GM23338 (cell line): ENCODE measurements at regions not wholly inside any gene's neighbourhood (a gene's known extent, or its start where the extent isn't known, plus 50 kb on each side); places are given as distances from the start of the nearest gene placed in this dataset.

ENCODE experiments used
- ATAC-seq: fragments of 200-7000 bp; cut with Tn5 transposase; 3 replicates; pipeline ENCODE4 v1.9.1; 2020
- DNase-seq: peaks from one replicate; pipeline ENCODE4 v3.0.0-alpha.2; 2015; ENCODE audit warnings: low spot score
- H2AFZ ChIP-seq: fragments of 200-600 bp; sonication (generic); 2 replicates; pipeline ENCODE4 v1.8.0; 2016; ENCODE audit warnings: antibody characterized with exemption, mild to moderate bottlenecking, moderate library complexity
- H3F3A ChIP-seq: fragments of 200-600 bp; sonication (generic); replicated peaks from 2 replicates; pipeline ENCODE4 v1.8.0; 2017; ENCODE audit warnings: antibody characterized with exemption, mixed run types, low read depth
- H3K27ac ChIP-seq: fragments of 200-600 bp; sonication (generic); 2 replicates; pipeline ENCODE4 v1.6.1; 2016; ENCODE audit warnings: low read depth
- H3K27me3 ChIP-seq: fragments of 200-600 bp; sonication (generic); 2 replicates; pipeline ENCODE4 v1.8.0; 2016; ENCODE audit warnings: mild to moderate bottlenecking, mixed run types, moderate library complexity; ENCODE audit not compliant: insufficient read depth
- H3K36me3 ChIP-seq: fragments of 200-600 bp; sonication (generic); 2 replicates; pipeline ENCODE4 v1.8.0; 2016; ENCODE audit warnings: mild to moderate bottlenecking; ENCODE audit not compliant: insufficient read depth
- H3K4me1 ChIP-seq: fragments of 200-600 bp; sonication (generic); 2 replicates; pipeline ENCODE4 v1.8.0; 2016; ENCODE audit warnings: mild to moderate bottlenecking, moderate library complexity; ENCODE audit not compliant: insufficient read depth
- H3K4me2 ChIP-seq: fragments of 200-600 bp; sonication (generic); 2 replicates; pipeline ENCODE4 v1.7.1; 2017; ENCODE audit warnings: mixed run types
- H3K4me3 ChIP-seq: fragments of 200-600 bp; sonication (generic); 2 replicates; pipeline ENCODE4 v1.6.1; 2016; ENCODE audit warnings: mixed run types
- H3K79me2 ChIP-seq: fragments of 200-600 bp; sonication (generic); replicated peaks from 2 replicates; pipeline ENCODE4 v1.8.0; 2017; ENCODE audit warnings: mild to moderate bottlenecking; ENCODE audit not compliant: insufficient read depth
- H3K9me2 ChIP-seq: fragments of 200-600 bp; sonication (generic); 2 replicates; pipeline ENCODE4 v1.8.0; 2017; ENCODE audit not compliant: insufficient read depth
- H4K20me1 ChIP-seq: fragments of 200-600 bp; sonication (generic); replicated peaks from 2 replicates; pipeline ENCODE4 v1.8.0; 2017; ENCODE audit warnings: mild to moderate bottlenecking; ENCODE audit not compliant: insufficient read depth
- H3K27ac Mint-ChIP-seq: 2 replicates; pipeline ENCODE4 v1.8.0; 2020; ENCODE audit warnings: inconsistent platforms, mild to moderate bottlenecking, moderate library complexity, mixed read lengths
- H3K27me3 Mint-ChIP-seq: 3 replicates; pipeline ENCODE4 v1.8.0; 2022; ENCODE audit warnings: low read depth, mild to moderate bottlenecking, moderate library complexity, mixed read lengths, inconsistent platforms; ENCODE audit not compliant: insufficient read depth, poor library complexity
- H3K36me3 Mint-ChIP-seq: 3 replicates; pipeline ENCODE4 v1.8.0; 2021; ENCODE audit warnings: low read depth, mild to moderate bottlenecking, inconsistent platforms, moderate library complexity, mixed read lengths
- H3K4me1 Mint-ChIP-seq: 3 replicates; pipeline ENCODE4 v1.8.0; 2020; ENCODE audit warnings: mild to moderate bottlenecking, inconsistent platforms, mixed read lengths
- H3K4me3 Mint-ChIP-seq: 3 replicates; pipeline ENCODE4 v1.8.0; 2021; ENCODE audit warnings: moderate library complexity, mild to moderate bottlenecking, inconsistent platforms, mixed read lengths
- H3K9me3 Mint-ChIP-seq: 3 replicates; pipeline ENCODE4 v1.8.0; 2020; ENCODE audit warnings: moderate library complexity, mild to moderate bottlenecking, inconsistent platforms, mixed read lengths
- CREB1 ChIP-seq: fragments of 250-450 bp; sonication (Bioruptor Pico); IDR thresholded peaks from 2 replicates; pipeline ENCODE4 v1.5.0; 2020; ENCODE audit warnings: low read depth, mild to moderate bottlenecking, moderate library complexity
- EZH2 ChIP-seq: fragments of 200-600 bp; sonication (generic); IDR thresholded peaks from one replicate; pipeline ENCODE4 v1.8.0; 2017; ENCODE audit warnings: antibody characterized with exemption, mild to moderate bottlenecking, low read depth; ENCODE audit not compliant: unreplicated experiment
- EZH2phosphoT487 ChIP-seq: fragments of 200-600 bp; sonication (generic); IDR thresholded peaks from one replicate; pipeline ENCODE4 v1.8.1; 2018; ENCODE audit warnings: antibody characterized with exemption; ENCODE audit not compliant: unreplicated experiment
- JUNB ChIP-seq: IDR thresholded peaks from one replicate; pipeline ENCODE4 v1.6.1; 2016; ENCODE audit warnings: antibody characterized with exemption; ENCODE audit not compliant: unreplicated experiment
- NANOG ChIP-seq: IDR thresholded peaks from 2 replicates; pipeline ENCODE4 v1.6.1; 2016; ENCODE audit warnings: antibody characterized with exemption, borderline replicate concordance
- POLR2AphosphoS5 ChIP-seq: IDR thresholded peaks from 2 replicates; pipeline ENCODE4 v1.6.1; 2016; ENCODE audit warnings: antibody characterized with exemption, low read depth
- STAT1 ChIP-seq: IDR thresholded peaks from one replicate; pipeline ENCODE4 v1.6.1; 2016; ENCODE audit warnings: antibody characterized with exemption; ENCODE audit not compliant: unreplicated experiment
- ZNF114 ChIP-seq: fragments of 250-450 bp; sonication (Bioruptor Pico); IDR thresholded peaks from 2 replicates; pipeline ENCODE4 v1.5.0; 2020; ENCODE audit warnings: mild to moderate bottlenecking, moderate library complexity
- ZNF331 ChIP-seq: fragments of 250-450 bp; sonication (Bioruptor Pico); IDR thresholded peaks from 2 replicates; pipeline ENCODE4 v1.5.0; 2020; ENCODE audit warnings: low read depth, mild to moderate bottlenecking, moderate library complexity
- TF ChIP-seq, protein P1 (sequence below), 2 experiments: fragments of 200-600 bp in 1 of 2; sonication (generic) in 1 of 2; conservative IDR thresholded peaks; 2 replicates each; pipeline versions ENCODE4 v1.5.1 to v1.6.1; 2016 to 2017; ENCODE audit warnings: antibody characterized with exemption in 2 of 2, low read depth in 2 of 2, mild to moderate bottlenecking in 2 of 2, moderate library complexity in 1 of 2
- TF ChIP-seq, protein P2 (sequence below): IDR thresholded peaks from 2 replicates; pipeline ENCODE4 v1.6.1; 2016; ENCODE audit warnings: antibody characterized with exemption
- TF ChIP-seq, protein P3 (sequence below): IDR thresholded peaks from one replicate; pipeline ENCODE4 v1.6.1; 2018; ENCODE audit warnings: antibody characterized with exemption; ENCODE audit not compliant: unreplicated experiment

DNA sequence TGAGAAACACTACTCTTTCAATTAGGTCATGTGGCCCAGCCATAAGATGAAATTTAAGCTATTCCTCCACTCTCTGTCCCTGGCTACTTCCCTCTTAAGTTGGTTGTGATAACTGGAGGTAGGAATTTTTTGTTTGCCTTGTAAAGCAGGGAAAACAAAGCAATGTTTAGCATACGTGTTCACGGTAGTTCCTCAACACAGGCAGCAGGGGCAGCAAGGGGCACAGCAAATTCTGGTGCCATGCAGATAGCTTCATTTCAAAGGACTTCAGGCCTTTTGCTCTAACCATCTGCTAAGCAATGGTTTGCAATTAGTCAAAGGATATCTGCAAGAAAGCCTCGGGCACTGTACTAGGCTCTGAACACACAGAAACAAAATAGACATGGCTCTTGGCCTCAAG lies 330.2 kb downstream of the ZIC3 start:
- Mint-ChIP-seq H3K9me3 (no peaks in the 10 kb centered on the region; the same call in 1 of the 3 replicates), H3K4me3 (no peak overlapping the region), H3K36me3 (no peaks in the 10 kb centered on the region), H3K27me3 (no peaks in the 10 kb centered on the region), H3K27ac (no peak overlapping the region), H3K4me1 (peaks cover 4% of the 10 kb centered on the region; the same call in 2 of the 3 replicates)
- H3K36me3 ChIP-seq: no peaks in the 10 kb centered on the region
- H3K27me3 ChIP-seq: no peaks in the 10 kb centered on the region
- peak; percentile 47; the same call in 2 of the 3 replicates for ATAC-seq
- no peak overlapping the region for H3K4me2 ChIP-seq
- H3K79me2 ChIP-seq: no peaks in the 10 kb centered on the region
- H3K9me2 ChIP-seq: no peaks in the 10 kb centered on the region
- H3K27ac ChIP-seq: no peak overlapping the region
- peak; percentile 51 for DNase-seq
- no peak overlapping the region for H2AFZ ChIP-seq
- H3K4me1 ChIP-seq: no peaks in the 10 kb centered on the region
- TF ChIP-seq, protein P1, sequence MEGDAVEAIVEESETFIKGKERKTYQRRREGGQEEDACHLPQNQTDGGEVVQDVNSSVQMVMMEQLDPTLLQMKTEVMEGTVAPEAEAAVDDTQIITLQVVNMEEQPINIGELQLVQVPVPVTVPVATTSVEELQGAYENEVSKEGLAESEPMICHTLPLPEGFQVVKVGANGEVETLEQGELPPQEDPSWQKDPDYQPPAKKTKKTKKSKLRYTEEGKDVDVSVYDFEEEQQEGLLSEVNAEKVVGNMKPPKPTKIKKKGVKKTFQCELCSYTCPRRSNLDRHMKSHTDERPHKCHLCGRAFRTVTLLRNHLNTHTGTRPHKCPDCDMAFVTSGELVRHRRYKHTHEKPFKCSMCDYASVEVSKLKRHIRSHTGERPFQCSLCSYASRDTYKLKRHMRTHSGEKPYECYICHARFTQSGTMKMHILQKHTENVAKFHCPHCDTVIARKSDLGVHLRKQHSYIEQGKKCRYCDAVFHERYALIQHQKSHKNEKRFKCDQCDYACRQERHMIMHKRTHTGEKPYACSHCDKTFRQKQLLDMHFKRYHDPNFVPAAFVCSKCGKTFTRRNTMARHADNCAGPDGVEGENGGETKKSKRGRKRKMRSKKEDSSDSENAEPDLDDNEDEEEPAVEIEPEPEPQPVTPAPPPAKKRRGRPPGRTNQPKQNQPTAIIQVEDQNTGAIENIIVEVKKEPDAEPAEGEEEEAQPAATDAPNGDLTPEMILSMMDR (conservative IDR thresholded peaks at IDR 0.05; ENCODE audit: low read depth in 2 of 2): peak; percentile 32 to 36
- no peak for TF ChIP-seq NANOG
- no peak for TF ChIP-seq STAT1
- no peak for TF ChIP-seq POLR2AphosphoS5
- TF ChIP-seq EZH2: no peak
- TF ChIP-seq ZNF331: no peak
- no peak for TF ChIP-seq JUNB
- no peak for TF ChIP-seq EZH2phosphoT487
- TF ChIP-seq, protein P2, sequence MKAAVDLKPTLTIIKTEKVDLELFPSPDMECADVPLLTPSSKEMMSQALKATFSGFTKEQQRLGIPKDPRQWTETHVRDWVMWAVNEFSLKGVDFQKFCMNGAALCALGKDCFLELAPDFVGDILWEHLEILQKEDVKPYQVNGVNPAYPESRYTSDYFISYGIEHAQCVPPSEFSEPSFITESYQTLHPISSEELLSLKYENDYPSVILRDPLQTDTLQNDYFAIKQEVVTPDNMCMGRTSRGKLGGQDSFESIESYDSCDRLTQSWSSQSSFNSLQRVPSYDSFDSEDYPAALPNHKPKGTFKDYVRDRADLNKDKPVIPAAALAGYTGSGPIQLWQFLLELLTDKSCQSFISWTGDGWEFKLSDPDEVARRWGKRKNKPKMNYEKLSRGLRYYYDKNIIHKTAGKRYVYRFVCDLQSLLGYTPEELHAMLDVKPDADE: no peak
- H4K20me1 ChIP-seq: no peaks in the 10 kb centered on the region
- H3K4me3 ChIP-seq: no peak overlapping the region
- no peaks in the 10 kb centered on the region for H3F3A ChIP-seq

DNA sequence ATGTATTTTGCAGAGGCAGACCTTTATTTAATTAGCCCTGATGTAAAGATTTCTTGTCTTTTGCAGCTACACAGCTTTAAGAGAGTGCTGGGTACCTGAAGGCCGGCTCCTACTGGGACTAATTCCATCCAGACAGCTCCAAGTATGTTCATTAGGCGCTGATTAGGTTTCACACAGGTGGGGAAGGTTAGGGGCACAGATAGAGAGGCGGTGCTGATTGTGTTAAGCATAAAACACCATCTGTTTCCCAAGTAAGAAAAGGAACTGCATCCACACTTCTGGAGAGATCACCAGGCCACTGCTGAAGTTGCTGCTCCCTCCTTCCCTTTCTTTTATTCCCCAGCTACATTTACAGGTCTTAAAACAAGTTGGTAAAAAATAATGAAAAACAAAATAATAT lies 349.5 kb downstream of the ZIC3 start:
- H3K9me3 Mint-ChIP-seq: no peaks in the 10 kb centered on the region
- H3K4me3 Mint-ChIP-seq: no peak overlapping the region
- H3K4me1 Mint-ChIP-seq: peaks cover 21% of the 10 kb centered on the region
- H3K36me3 ChIP-seq: no peaks in the 10 kb centered on the region
- no peak overlapping the region for H3K27ac ChIP-seq
- H4K20me1 ChIP-seq: no peaks in the 10 kb centered on the region
- no peak for ATAC-seq
- H3K27me3 ChIP-seq: no peaks in the 10 kb centered on the region
- no peak overlapping the region for H3K4me2 ChIP-seq
- no peaks in the 10 kb centered on the region for H3K9me2 ChIP-seq
- no peaks in the 10 kb centered on the region for H3F3A ChIP-seq
- no peak overlapping the region for H2AFZ ChIP-seq
- no peak overlapping the region for H3K27ac Mint-ChIP-seq
- H3K4me1 ChIP-seq: peaks cover 11% of the 10 kb centered on the region; the same call in 1 of the 2 replicates
- no peaks in the 10 kb centered on the region for H3K36me3 Mint-ChIP-seq
- no peaks in the 10 kb centered on the region for H3K79me2 ChIP-seq
- no peak overlapping the region for H3K4me3 ChIP-seq
- peaks cover 3% of the 10 kb centered on the region for H3K27me3 Mint-ChIP-seq
- DNase-seq: no peak
- TF ChIP-seq POLR2AphosphoS5 (no peak), ZNF331 (no peak), CREB1 (CRISPR knock-in tag) (no peak), JUNB (no peak), ZNF114 (CRISPR knock-in tag) (no peak), EZH2 (no peak), NANOG (no peak)
- TF ChIP-seq, protein P1 (conservative IDR thresholded peaks at IDR 0.05; ENCODE audit: low read depth in 2 of 2): no peak
- TF ChIP-seq, protein P2: no peak
- TF ChIP-seq, protein P3, sequence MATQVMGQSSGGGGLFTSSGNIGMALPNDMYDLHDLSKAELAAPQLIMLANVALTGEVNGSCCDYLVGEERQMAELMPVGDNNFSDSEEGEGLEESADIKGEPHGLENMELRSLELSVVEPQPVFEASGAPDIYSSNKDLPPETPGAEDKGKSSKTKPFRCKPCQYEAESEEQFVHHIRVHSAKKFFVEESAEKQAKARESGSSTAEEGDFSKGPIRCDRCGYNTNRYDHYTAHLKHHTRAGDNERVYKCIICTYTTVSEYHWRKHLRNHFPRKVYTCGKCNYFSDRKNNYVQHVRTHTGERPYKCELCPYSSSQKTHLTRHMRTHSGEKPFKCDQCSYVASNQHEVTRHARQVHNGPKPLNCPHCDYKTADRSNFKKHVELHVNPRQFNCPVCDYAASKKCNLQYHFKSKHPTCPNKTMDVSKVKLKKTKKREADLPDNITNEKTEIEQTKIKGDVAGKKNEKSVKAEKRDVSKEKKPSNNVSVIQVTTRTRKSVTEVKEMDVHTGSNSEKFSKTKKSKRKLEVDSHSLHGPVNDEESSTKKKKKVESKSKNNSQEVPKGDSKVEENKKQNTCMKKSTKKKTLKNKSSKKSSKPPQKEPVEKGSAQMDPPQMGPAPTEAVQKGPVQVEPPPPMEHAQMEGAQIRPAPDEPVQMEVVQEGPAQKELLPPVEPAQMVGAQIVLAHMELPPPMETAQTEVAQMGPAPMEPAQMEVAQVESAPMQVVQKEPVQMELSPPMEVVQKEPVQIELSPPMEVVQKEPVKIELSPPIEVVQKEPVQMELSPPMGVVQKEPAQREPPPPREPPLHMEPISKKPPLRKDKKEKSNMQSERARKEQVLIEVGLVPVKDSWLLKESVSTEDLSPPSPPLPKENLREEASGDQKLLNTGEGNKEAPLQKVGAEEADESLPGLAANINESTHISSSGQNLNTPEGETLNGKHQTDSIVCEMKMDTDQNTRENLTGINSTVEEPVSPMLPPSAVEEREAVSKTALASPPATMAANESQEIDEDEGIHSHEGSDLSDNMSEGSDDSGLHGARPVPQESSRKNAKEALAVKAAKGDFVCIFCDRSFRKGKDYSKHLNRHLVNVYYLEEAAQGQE: no peak
